HepG2 (cell line): ENCODE measurements at regions not wholly inside any gene's neighbourhood (a gene's known extent, or its start where the extent isn't known, plus 50 kb on each side); places are given as distances from the start of the nearest gene placed in this dataset.

Source experiments
- ATAC-seq: fragments of 200-7000 bp; cut with Tn5 transposase; 3 replicates; pipeline ENCODE4 v1.9.1; 2020; ENCODE audit warnings: mild to moderate bottlenecking, moderate library complexity
- BruUV-seq: library from RNA; stranded (reverse); fragments of 400-500 nt; replicated peaks from 2 replicates; lab custom pipeline; 2021; lab: Mats Ljungman, UMichigan
- CTCF ChIA-PET: fragments of 300-600 bp; formaldehyde crosslinking; extraction: SDS; loops from one replicate; lab custom pipeline; 2021; ENCODE audit warnings: low total read pairs, inconsistent platforms, low intra/inter-chr PET ratio; lab: Yijun Ruan, JAX
- POLR2A ChIA-PET: fragments of 350-600 bp; sonication (Branson Sonifier 250); formaldehyde crosslinking; loops from one replicate; lab custom pipeline; 2020; ENCODE audit warnings: antibody characterized with exemption, inconsistent platforms; lab: Yijun Ruan, JAX
- DNase-seq: peaks from one replicate; pipeline ENCODE4 v3.0.0-alpha.2; 2015; ENCODE audit warnings: low spot score
- FAIRE-seq: peaks from 3 replicates; lab custom pipeline; 2011; peaks lifted over from hg19 to GRCh38; lab: Jason Lieb, UNC
- H2AFZ ChIP-seq: one replicate; pipeline ENCODE4 v1.6.1; 2011; ENCODE audit warnings: low read length, inconsistent platforms
- H3K27ac ChIP-seq: fragments of 300-600 bp; 3 replicates; pipeline ENCODE4 v1.8.0; 2011; ENCODE audit warnings: mixed run types, mild to moderate bottlenecking, mixed read lengths, low read length, inconsistent platforms; ENCODE audit not compliant: insufficient read depth; ENCODE audit errors: extremely low read length
- H3K27me3 ChIP-seq, 2 experiments: fragments of 200-600 bp in 1 of 2; 2 replicates in 1 of 2; 3 replicates in 1 of 2; pipeline versions ENCODE4 v1.6.0 to v1.8.0; 2011; ENCODE audit warnings: low read length in 2 of 2, mild to moderate bottlenecking in 2 of 2, moderate library complexity in 2 of 2, inconsistent platforms in 1 of 2; ENCODE audit not compliant: insufficient read depth in 2 of 2, control insufficient read depth in 1 of 2
- H3K36me3 ChIP-seq, 2 experiments: fragments of 200-600 bp in 1 of 2; replicated peaks in 1 of 2; 2 replicates in 1 of 2; 3 replicates in 1 of 2; pipeline versions ENCODE4 v1.5.1 to v1.8.0; 2011; ENCODE audit warnings: low read length in 2 of 2, inconsistent platforms in 1 of 2; ENCODE audit not compliant: insufficient read depth in 2 of 2, control insufficient read depth in 1 of 2
- H3K4me1 ChIP-seq: 2 replicates; pipeline ENCODE4 v1.5.1; 2012; ENCODE audit warnings: low read length, inconsistent platforms; ENCODE audit not compliant: insufficient read depth
- H3K4me2 ChIP-seq: 2 replicates; pipeline ENCODE4 v1.6.0; 2011; ENCODE audit warnings: low read depth, low read length, inconsistent platforms
- H3K4me3 ChIP-seq, 3 experiments: fragments of 200-600 bp in 1 of 3; sonication (generic), shearing (Covaris generic) in 1 of 3; replicated peaks in 1 of 3; 2 replicates each; pipeline ENCODE4 v1.5.1; 2011 to 2016; ENCODE audit warnings: low read length in 3 of 3, inconsistent platforms in 2 of 3, low read depth in 2 of 3, mild to moderate bottlenecking in 2 of 3, control low read depth in 1 of 3, mixed read lengths in 1 of 3; ENCODE audit not compliant: insufficient read depth in 1 of 3
- H3K79me2 ChIP-seq: one replicate; pipeline ENCODE4 v1.6.1; 2011; ENCODE audit warnings: low read length, inconsistent platforms; ENCODE audit not compliant: insufficient read depth
- H3K9ac ChIP-seq: 2 replicates; pipeline ENCODE4 v1.6.0; 2011; ENCODE audit warnings: mild to moderate bottlenecking, low read depth, low read length, inconsistent platforms; ENCODE audit not compliant: insufficient read depth
- H3K9me3 ChIP-seq: 2 replicates; pipeline ENCODE4 v1.5.1; 2012; ENCODE audit warnings: mild to moderate bottlenecking, low read length
- H4K20me1 ChIP-seq: 2 replicates; pipeline ENCODE4 v1.6.0; 2011; ENCODE audit warnings: inconsistent platforms, mild to moderate bottlenecking, low read length, moderate library complexity; ENCODE audit not compliant: insufficient read depth
- CENPX ChIP-seq: sonication (generic); formaldehyde crosslinking; IDR thresholded peaks from 2 replicates; pipeline ENCODE4 v1.9.0; 2021; ENCODE audit warnings: mild to moderate bottlenecking, missing genetic modification reagents, moderate library complexity
- HIVEP1 ChIP-seq: sonication (generic); formaldehyde crosslinking; IDR thresholded peaks from 2 replicates; pipeline ENCODE4 v1.4.0; 2020; ENCODE audit warnings: mild to moderate bottlenecking, missing genetic modification reagents
- KMT2A ChIP-seq: sonication (generic); formaldehyde crosslinking; IDR thresholded peaks from 2 replicates; pipeline ENCODE4 v1.4.0; 2020; ENCODE audit warnings: missing genetic modification reagents
- LRRFIP1 ChIP-seq: sonication (generic); formaldehyde crosslinking; conservative IDR thresholded peaks from 2 replicates; pipeline ENCODE4 v1.4.0; 2020; ENCODE audit warnings: missing genetic modification reagents
- NR2F2 ChIP-seq: IDR thresholded peaks from 2 replicates; pipeline ENCODE4 v1.6.1; 2012; ENCODE audit warnings: low read depth, inconsistent platforms, borderline replicate concordance
- PBX3 ChIP-seq: sonication (generic); formaldehyde crosslinking; IDR thresholded peaks from 2 replicates; pipeline ENCODE4 v1.8.1; 2023; ENCODE audit warnings: missing genetic modification reagents, inconsistent platforms, borderline replicate concordance
- PLRG1 ChIP-seq: fragments of 450-650 bp; conservative IDR thresholded peaks from 2 replicates; pipeline ENCODE4 v1.6.1; 2016
- SP1 ChIP-seq, 2 experiments: fragments of 450-650 bp in 1 of 2; sonication (generic) in 1 of 2; formaldehyde crosslinking in 1 of 2; IDR thresholded peaks; 2 replicates each; pipeline versions ENCODE4 v1.4.0 to v1.6.1; 2016 to 2020; ENCODE audit warnings: missing genetic modification reagents in 1 of 2
- SRSF1 ChIP-seq: fragments of 200-400 bp; formaldehyde crosslinking; optimal IDR thresholded peaks from 2 replicates; pipeline ENCODE3; 2017; ENCODE audit warnings: mild to moderate bottlenecking, low read depth, low read length, moderate library complexity
- SRSF9 ChIP-seq: fragments of 200-400 bp; formaldehyde crosslinking; IDR thresholded peaks from 2 replicates; pipeline ENCODE4 v1.6.1; 2018; ENCODE audit warnings: borderline replicate concordance, mild to moderate bottlenecking, low read depth, low read length; ENCODE audit not compliant: insufficient read depth, poor library complexity, severe bottlenecking
- ZNF281 ChIP-seq: sonication (generic); formaldehyde crosslinking; IDR thresholded peaks from 2 replicates; pipeline ENCODE4 v1.4.0; 2020; ENCODE audit warnings: missing genetic modification reagents, borderline replicate concordance
- ZNF441 ChIP-seq: sonication (generic); formaldehyde crosslinking; IDR thresholded peaks from 2 replicates; pipeline ENCODE4 v1.7.0; 2021; ENCODE audit warnings: missing genetic modification reagents, borderline replicate concordance
- ZNF557 ChIP-seq: sonication (generic); formaldehyde crosslinking; IDR thresholded peaks from 2 replicates; pipeline ENCODE4 v1.4.0; 2020; ENCODE audit warnings: missing genetic modification reagents
- ZSCAN21 ChIP-seq: sonication (generic); formaldehyde crosslinking; IDR thresholded peaks from 2 replicates; pipeline ENCODE4 v1.8.0; 2022; ENCODE audit warnings: mild to moderate bottlenecking, missing genetic modification reagents, moderate library complexity, borderline replicate concordance
- WGBS: methylation state at CpG from one replicate; pipeline ENCODE4 v1.1.6; 2017; ENCODE audit warnings: low lambda C conversion rate; 5-methylcytosine and 5-hydroxymethylcytosine counted together
- in situ Hi-C: cut with HindIII; loops from 2 replicates; pipeline ENCODE4 v1.10.0; 2017; ENCODE audit warnings: low pct_unique_long_range_greater_than_20kb; ENCODE audit not compliant: extremely low pct_ligation_motif_present
- intact Hi-C: fragments of 100-400 bp; cut with micrococcal nuclease; formaldehyde crosslinking; loops from one replicate; pipeline ENCODE4 v1.10.0; 2022; ENCODE audit not compliant: unreplicated experiment

GRCh38 chr15:25180606-25181292 lies 226.0 kb downstream of the SNRPN start (continued):
- TF ChIP-seq ZSCAN21, result no peak
- no peak for TF ChIP-seq PLRG1
- no peak for TF ChIP-seq PBX3 (CRISPR knock-in tag)
- TF ChIP-seq, all 625 proteins: peak for 0

GRCh38 chr15:25181293-25182097 lies 226.7 kb downstream of the SNRPN start:
- Histone ChIP-seq H3K79me2 (no peaks in the 10 kb centered on the region), H3K4me2 (no peak overlapping the region), H3K9ac (no peak overlapping the region), H3K4me1 (no peaks in the 10 kb centered on the region), H2AFZ (no peak overlapping the region), H3K9me3 (peaks cover 99% of the 10 kb centered on the region), H3K36me3 (no peaks in the 10 kb centered on the region), H3K27me3 (no peaks in the 10 kb centered on the region), H4K20me1 (no peaks in the 10 kb centered on the region), H3K27ac (no peak overlapping the region), H3K4me3 (no peak overlapping the region)
- DNase-seq, result no peak
- in situ Hi-C loops (no loop called here), intact Hi-C loops (no loop called here)
- no peak for TF ChIP-seq HIVEP1 (CRISPR knock-in tag)
- TF ChIP-seq ZNF557 (CRISPR knock-in tag), result no peak
- TF ChIP-seq ZNF281 (CRISPR knock-in tag), result no peak
- TF ChIP-seq SP1 (IDR thresholded peaks at IDR 0.05), result no peak
- no peak for TF ChIP-seq SP1 (CRISPR knock-in tag; IDR thresholded peaks at IDR 0.05)
- no peak for TF ChIP-seq SRSF1
- TF ChIP-seq CENPX, result no peak
- no peak for TF ChIP-seq NR2F2
- TF ChIP-seq LRRFIP1 (CRISPR knock-in tag), result no peak
- TF ChIP-seq KMT2A (CRISPR knock-in tag), result no peak
- no peak for TF ChIP-seq SRSF9
- TF ChIP-seq ZNF441, result no peak
- POLR2A ChIA-PET, result no interaction called here
- FAIRE-seq, result no peak
- BruUV-seq, result no TSS peak
- CTCF ChIA-PET, result no interaction called here
- no peak for ATAC-seq
- WGBS, result 80% methylated on average over 2 of the region's 17 CpGs
